Pulmonary artery endothelial cell (primary cell): ENCODE measurements at regions not wholly inside any gene's neighbourhood (a gene's known extent, or its start where the extent isn't known, plus 50 kb on each side); places are given as distances from the start of the nearest gene placed in this dataset.
"Not testable (repeated sequence)": the region's sequence is repeated elsewhere in the genome, so short reads cannot be mapped to it uniquely, and the experiment has no call there.

Source experiments
- DNase-seq: peaks from one replicate; pipeline ENCODE4 v3.0.0-alpha.2; 2011; ENCODE audit warnings: low read depth, low spot score

DNA sequence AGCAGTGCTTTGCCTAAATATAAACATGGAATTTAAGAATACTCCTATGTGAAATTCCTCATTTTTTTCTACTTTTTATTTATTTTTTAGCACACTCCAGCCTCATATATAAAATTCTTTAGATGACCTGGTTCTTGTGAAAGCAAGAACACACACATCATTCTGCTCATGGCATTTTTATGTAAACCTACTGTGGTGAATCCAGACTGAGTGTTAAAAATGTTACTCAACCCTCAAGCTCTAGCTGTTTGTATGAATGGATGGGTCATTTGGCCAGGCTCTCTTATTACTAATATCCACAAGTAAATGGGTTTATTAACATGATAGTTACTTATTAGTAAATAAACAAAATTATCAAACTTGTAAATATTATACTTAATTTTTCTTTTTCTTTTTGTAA, 551.7 kb upstream of the LRRN3 start:
- DNase-seq = no peak

DNA sequence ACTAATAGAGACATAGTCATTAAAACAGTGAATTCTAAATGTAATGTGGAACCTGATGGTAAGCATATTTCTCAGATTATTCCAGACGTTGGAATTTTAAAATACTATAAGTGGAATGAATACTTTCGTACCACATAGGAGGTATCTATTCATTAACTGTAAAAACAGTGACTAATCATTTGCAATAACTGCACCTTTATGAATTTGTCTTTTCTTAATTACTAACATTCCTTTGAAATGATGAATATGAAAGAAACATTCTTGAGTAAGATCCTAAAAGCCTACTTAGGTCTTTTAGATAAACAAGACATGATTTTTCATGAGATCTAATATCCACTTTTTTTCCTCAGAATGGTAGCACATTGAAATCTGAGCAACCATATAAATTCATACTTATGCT, 549.0 kb upstream of the LRRN3 start:
- DNase-seq = no peak

DNA sequence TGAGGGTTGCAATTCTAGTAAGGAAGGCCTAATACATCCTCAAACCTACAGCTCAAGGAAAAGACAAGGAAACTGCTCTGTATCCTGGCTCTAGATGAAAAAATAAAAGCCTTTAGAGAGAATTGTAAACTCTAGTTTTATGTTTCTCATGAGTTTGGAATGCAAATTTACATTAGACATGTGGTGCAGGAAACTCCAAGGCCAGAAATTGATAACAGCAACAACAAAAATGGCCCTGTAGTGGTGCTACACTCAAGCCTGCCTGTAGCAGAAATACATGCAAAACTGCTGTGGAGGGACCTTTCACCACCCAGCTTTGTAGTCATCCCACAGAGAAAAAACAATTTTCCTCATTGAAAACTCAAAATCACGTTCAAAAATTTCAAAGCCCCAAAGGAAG, 546.7 kb upstream of the LRRN3 start:
- DNase-seq = no peak

DNA sequence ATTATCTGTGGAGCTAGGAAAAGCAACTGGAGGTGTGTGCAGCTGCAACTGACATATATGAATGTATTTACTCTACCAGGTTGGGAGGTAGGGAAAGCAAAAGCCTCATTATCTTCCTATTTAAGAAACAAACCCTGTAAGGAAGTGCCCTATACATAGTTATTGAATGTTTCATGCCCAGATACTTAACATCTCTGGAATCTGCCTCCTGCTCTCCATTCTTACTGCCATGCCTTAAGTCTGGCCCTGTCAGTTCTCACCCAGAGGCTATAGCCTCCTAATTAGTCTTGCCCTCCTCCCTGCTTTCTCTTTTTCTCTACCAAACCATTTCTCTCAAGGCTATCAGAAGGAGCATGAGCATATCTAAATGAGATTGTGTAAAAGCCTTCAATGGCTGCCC, 542.6 kb upstream of the LRRN3 start:
- no peak for DNase-seq

DNA sequence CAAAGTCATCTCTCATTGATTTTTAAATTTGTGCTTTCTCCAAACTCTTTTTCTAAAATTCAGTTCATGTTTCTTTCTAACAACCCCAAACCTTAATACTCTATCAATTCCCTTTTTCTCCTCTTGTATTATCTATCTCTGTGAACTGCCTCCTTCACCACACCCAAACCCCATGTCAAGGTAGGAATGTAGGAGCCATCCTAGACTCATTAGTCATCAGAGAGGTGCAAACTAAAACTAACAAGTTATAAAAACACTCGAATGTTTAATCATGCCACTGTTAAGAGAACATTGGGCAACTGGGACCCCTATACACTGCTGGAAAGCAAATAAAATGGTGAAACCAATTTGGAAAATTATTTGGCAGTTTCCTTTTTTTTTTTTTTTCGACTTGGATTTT, 533.8 kb upstream of the LRRN3 start:
- no peak for DNase-seq

DNA sequence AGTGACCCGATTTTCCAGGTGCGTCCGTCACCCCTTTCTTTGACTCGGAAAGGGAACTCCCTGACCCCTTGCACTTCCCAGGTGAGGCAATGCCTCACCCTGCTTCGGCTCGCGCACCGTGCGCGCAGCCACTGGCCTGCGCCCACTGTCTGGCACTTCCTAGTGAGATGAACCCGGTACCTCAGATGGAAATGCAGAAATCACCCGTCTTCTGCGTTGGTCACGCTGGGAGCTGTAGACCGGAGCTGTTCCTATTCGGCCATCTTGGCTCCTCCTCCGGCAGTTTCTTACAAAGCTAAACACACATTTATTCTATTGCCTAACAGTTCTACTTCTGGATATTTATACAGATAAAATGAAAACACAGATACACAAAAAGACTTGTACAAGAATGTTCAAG, 527.6 kb upstream of the LRRN3 start:
- not testable (repeated sequence) for DNase-seq

DNA sequence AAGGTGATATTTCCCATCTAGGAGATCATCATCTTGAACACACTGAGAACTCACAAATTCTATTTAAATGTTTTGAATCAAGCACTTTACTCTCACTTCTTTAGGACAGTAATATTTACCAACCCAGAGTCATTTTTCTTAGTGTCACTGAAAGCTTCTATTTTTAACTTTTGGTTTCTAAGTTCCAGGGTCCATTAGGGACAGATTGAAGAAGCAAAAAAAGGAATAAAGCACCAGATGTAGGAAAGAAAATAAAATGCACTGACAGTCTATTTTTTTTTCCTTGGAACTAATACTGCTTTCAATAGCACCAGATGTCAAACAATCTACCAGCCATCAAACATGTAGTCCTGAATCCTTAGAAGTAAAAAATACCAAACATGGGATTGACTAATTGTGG, 526.7 kb upstream of the LRRN3 start:
- no peak for DNase-seq

DNA sequence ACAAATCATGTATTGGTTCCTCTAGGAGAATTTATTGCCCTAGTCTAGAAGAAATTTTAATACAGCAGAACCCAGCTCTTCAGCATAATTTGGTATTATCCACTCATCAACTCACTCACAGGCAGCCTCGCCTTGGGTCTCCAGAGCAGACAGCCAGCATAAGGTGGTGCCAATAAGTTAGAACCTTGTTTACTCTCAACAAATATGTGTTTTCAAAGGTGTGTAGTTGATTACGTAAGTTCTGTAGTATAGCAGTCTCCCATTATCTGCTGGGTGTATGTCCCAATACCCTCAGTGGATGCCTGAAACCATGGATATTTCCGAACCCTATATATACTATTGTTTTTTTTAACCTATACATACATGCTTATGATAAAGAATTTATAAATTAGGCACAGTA, 522.5 kb upstream of the LRRN3 start:
- no peak for DNase-seq

DNA sequence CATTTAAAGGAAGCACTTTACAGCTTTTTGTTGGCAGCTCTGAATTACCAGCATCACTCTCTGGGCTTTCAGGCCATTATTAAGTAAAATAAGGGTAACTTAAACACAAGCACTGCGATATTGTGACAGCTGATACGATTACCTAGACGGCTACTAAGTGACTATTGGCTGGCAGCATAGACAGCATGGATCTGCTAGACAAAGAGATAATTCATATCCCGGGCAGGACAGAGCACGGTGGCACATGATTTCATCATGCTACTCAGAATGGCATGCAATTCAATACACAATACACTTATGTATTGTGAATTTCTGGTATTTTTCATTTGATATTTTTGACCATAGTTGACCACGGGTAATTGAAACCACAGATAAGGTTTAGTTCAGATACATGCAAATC, 522.0 kb upstream of the LRRN3 start:
- no peak for DNase-seq

DNA sequence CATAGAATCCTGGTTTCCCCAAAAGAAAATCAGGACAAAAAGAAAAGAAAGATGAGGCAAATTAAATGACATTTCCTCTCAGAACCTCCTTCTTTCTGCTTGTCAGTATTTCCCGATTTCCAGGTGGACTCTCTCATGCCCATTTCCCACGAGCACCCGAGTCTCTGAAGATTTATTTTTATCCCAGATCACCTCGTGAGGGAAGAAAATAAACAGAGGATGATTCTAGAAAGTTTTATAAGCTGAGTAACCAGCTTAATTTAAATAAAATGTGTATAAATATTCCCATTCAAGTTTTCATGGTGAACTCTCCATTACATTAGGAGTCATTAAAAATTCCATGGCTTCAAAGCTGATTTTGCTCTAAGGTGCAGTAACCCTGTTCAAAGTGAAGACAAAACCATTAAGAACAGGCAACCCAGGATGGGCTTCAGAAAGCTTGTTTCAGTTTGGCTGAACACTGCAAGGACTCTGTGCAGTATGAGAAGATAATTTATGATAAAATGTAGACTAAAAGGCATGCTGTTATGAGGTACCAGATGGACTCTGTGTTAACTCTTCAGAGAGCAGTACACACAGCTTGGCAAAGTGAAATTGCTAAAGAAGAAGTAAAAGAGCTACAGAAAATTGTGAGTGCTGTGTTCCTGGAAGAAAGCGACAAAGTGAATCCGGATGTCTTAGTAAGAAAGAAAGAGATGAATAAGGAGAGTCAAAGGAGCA, 521.3 kb upstream of the LRRN3 start:
- DNase-seq = no peak

DNA sequence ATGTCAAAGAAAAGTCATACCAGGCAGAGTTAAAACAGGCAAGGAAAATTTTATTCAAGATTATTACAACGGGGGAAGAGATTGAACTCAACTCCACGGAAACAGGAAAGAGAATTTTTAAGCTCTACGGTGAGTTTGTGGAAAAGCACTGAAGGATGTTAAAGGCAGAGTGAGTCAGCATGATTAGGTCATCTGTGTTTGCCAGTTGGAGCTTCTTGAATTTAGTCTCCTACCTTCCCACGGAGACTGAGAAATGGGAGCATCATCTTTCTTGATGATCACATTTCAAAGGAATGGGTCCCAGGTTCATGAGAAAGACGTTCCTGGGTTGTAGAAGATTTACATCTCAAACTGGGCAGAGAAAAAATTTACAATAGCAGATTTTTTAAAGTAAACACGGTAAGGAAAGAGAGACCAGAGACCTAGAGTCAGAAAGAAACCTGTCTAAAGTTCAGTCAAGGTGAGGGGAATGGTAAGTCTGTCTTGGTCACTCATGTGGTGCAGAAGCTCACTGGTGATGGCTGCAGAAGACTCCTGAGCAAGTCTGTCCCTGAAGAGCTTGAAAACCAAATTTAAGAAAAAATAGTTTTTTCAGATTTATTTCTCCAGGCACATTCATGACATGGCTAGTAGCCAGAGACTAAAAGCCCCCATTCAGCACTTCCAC, 516.9 kb upstream of the LRRN3 start:
- DNase-seq = no peak

DNA sequence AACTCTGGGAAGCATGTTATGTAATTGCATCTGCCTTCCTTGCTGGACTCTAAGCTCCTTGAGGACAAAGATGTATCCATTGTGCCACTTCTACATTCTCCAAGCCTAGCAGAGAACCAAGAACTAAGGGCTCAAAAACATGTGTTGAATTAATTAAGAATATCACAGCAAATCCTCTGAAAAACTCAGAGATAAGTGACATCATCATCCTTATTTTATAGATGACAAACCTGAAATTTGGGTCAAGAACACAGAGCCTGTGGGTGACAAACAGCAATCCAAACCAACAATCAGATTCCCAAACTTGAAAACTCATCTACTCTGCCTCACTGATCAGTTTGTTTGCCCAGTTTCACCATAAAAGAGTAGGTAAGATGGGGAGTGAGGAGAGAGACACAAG, 503.6 kb upstream of the LRRN3 start:
- no peak for DNase-seq

DNA sequence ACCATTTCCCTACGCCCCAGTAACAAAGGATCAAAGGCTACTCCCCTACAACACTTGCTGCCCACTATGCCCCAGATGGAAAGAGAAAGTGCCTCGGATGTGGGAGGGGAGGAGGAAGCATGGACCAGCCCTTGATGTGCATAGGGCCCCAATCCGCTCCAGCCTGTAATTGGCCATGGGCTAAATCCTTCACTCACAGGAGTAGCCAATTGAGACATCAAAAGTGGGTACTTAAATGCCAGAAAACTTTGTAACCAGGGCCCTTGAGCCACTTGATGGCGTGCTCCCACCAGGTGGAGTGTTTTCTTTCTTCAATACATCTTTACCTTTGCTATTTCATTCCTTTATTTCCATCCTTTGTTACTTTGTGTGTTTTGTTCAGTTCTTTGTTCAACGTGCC, 500.5 kb upstream of the LRRN3 start:
- no peak for DNase-seq

DNA sequence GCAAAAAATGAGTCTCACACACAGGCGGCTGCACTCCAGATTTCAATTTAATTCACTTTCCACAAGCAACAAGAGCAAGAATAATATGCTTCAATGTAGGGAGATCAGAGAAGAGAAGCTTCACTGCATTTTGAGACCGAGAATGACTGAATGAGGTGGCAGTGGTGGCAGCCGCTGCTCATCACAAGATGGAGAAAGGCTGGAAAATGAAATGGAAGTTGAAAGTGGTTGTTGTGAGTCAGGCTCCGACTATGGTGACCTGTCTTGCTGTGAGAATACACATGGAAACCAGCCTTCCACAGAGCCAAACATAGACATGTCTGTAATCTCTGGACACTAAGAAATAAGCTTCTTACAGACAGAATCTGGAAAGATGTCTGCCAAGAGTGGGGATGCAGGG, 499.6 kb upstream of the LRRN3 start:
- DNase-seq = no peak

DNA sequence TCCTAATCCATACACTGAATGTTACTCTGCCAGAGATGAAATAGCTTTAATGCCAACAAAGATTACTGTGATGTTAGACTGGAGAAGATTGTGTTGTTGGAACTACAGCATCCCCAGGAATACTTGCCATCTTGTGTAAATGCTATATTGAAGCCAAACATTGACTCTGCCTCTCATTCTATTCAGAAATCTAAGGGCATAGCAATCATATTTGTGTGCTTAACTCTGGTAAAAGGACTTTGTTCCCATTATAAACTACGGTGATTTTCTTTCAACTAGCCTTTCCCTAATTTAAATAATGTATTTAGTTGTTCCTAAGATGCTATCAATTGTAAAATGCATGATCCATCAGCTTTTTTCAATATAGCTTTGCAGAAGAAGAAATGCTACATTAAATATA, 498.4 kb upstream of the LRRN3 start:
- DNase-seq = no peak

DNA sequence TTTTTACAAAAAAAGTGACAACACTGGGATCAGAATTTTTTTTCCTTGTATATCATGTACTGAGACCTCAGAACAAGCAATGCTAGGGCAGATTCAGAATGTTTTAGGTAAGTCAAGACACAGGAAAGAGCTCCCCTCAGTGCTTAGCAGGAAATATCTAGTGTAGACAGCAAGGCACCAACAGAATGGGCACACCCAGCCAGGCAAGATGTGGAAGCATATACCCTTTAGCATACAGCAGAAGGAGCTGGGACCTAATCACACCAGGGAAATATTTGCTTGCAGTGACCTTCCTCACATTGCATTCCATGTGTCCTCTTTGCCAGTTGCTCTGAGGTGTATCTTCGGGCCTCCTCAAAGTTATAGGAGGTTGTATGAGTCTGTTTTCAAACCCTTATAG, 497.6 kb upstream of the LRRN3 start:
- DNase-seq = no peak

DNA sequence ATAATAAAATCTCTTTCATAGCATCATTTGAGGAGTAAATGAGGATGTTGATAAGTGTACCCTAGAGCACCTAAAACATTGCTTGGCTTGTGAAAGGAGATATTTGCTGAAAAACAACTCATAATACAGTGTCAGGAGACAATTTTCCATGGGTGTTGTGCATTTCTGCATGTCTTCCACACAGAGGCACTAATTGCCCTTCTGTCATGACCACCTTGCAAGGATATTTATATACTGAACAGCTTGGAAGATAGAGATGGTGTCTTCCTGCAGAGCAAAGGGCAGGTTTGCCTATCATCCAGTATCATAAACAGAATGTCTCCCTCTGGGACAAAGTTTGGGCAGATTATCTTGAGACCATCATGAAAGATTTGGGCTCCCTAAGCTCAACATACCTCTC, 495.2 kb upstream of the LRRN3 start:
- no peak for DNase-seq

DNA sequence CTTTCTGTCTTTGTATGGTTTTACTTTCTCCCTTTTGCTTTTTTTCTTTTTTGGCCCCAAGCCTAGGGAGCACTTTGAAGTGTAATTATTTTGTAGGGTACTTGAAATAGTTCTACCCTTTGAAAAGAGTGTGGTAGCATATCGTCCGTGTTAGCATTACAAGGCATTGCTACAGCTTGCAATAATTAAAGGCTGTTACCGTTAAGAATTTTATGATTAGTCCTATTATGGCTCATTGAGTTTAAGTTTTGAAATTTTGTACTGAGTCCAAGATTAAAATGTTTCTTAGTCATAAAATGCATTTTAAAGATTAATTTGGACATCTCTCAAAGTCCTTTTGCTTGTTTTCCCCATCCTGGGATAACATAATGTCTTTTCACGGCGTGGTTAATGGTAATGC, 490.0 kb upstream of the LRRN3 start:
- no peak for DNase-seq

DNA sequence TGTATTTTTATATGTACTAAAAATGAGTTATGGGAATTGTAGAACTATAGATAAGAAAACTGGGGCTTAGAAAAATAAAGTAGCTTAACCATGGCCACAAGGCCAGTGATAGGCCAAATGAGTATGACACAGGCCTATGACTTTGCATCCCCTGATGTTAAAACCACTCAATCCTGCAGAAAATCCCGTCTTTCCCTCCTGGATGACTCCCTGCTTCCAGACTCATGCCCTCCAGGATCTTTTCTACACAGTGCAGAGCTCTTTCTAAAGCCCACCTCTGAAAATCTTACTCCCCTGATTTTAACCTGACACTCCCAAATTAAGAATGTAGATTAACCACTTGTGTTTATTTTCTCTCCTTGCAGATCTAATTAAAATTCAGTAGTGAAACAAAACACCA, 489.2 kb upstream of the LRRN3 start:
- DNase-seq = no peak

DNA sequence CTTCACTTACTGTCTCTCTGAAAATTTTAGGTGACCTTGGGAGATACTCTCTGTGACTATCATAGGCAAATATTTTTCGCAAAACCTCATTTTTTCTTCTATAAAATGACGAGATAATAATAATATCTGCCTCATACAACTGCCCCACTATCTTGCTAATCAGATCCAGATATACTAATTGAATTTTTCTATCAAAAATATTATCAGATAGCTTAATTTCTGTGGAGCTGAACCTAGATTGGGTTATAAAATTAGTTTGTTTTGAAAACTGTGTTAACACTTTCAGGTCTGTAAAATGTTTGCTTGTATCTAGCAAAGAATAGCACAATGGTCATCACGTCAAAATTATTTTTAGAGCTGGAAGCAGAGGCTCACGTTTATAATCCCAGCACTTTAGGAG, 486.7 kb upstream of the LRRN3 start:
- DNase-seq = no peak

DNA sequence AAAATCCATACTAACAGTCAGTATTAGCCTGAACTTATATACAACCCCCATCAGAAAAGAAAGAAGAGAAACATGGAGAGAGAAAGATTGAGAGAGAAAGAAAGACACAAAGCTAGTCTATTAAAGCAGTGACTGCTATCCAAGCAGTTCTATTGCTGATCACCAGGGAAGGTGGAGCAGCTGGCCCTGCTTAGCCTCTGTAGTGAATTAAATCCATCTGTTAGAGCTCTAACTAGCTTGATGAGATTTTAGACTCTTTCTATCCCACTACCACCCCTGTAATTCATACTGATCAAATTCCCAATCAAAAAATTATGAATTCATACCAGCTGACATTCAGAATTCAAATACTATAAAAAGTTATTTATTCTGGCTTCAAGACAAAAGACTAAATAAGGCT, 486.0 kb upstream of the LRRN3 start:
- no peak for DNase-seq

DNA sequence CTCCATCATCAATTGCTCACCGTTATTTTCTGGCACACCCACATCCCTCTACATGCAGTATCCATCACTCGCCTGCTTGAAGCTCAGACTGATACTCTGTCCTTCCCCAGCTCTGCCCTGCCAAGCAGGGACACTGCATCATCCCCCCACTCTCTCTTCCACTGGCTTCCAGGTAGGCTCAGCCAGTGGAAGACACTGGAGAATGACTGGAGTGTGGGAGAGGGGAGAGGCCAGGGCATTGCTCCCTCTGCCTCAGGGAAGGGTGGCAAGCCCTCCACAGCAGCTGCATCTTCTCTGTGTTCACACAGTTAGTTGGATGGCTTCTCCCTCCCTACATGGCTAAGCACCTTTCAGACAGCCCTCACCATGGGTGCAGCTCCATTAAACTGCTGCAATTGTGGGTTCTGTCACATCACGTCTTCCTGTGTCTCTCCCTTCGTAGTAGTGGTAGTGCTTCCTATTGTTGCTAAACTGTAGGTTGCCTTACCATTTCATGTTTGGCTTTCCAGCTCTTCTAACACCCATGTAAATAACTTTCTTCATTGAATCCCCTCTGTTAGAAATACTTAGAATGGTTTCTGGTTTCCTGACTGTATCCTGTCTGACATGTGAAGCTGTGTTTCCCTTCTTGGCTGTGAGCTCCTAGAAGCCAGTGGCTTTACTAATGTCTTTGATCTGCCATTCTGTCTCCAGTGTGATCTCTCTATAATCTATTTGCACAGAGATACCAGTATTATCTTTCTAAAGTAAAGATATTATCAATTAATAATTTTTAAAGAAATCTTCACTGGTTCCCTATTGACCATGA, 483.7 kb upstream of the LRRN3 start:
- DNase-seq = no peak

DNA sequence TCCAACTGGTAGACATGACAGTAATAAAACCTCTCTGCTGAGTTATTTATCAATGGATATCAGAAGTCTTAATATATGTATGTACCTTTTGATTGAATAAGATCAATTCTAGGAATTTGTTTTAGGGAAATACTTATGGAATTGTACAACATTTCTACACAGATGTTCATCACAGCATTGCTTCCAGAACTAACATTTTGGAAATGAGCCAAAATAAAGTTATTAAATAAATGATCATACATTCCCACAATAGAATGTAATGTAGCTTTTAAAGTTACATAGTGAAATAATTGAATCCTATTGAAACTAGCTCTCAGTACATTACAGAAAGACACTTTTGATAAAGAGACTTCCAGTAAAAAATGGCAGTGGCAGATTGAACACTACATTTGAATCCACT, 481.6 kb upstream of the LRRN3 start:
- no peak for DNase-seq
